Ectodermal cell (in vitro differentiated cells): ENCODE measurements at regions not wholly inside any gene's neighbourhood (a gene's known extent, or its start where the extent isn't known, plus 50 kb on each side); places are given as distances from the start of the nearest gene placed in this dataset.
"Not testable (repeated sequence)": the region's sequence is repeated elsewhere in the genome, so short reads cannot be mapped to it uniquely, and the experiment has no call there.

ENCODE experiments used
- H3K27ac ChIP-seq: 2 replicates; pipeline ENCODE4 v1.7.0; 2013; ENCODE audit warnings: mild to moderate bottlenecking, low read depth, low read length; ENCODE audit not compliant: insufficient read depth, poor library complexity, severe bottlenecking
- H3K27me3 ChIP-seq: 2 replicates; pipeline ENCODE4 v1.7.0; 2013; ENCODE audit warnings: mild to moderate bottlenecking, low read length; ENCODE audit not compliant: insufficient read depth, control insufficient read depth, poor library complexity, severe bottlenecking
- H3K36me3 ChIP-seq: one replicate; pipeline ENCODE4 v1.7.0; 2013; ENCODE audit warnings: low read length; ENCODE audit not compliant: control insufficient read depth, insufficient read depth
- H3K4me1 ChIP-seq: one replicate; pipeline ENCODE4 v1.7.0; 2013; ENCODE audit warnings: low read length; ENCODE audit not compliant: control insufficient read depth, insufficient read depth
- H3K4me3 ChIP-seq: 2 replicates; pipeline ENCODE4 v1.7.0; 2013; ENCODE audit warnings: low read depth, low read length, control low read depth; ENCODE audit not compliant: insufficient read depth
- H3K9me3 ChIP-seq: 2 replicates; pipeline ENCODE4 v1.7.0; 2013; ENCODE audit warnings: mild to moderate bottlenecking, low read length, moderate library complexity; ENCODE audit not compliant: control insufficient read depth
- WGBS, 2 experiments: methylation state at CpG; one replicate each; pipeline ENCODE4 v1.1.7; 2013; ENCODE audit warnings: missing lambda C conversion rate in 2 of 2; 5-methylcytosine and 5-hydroxymethylcytosine counted together

DNA sequence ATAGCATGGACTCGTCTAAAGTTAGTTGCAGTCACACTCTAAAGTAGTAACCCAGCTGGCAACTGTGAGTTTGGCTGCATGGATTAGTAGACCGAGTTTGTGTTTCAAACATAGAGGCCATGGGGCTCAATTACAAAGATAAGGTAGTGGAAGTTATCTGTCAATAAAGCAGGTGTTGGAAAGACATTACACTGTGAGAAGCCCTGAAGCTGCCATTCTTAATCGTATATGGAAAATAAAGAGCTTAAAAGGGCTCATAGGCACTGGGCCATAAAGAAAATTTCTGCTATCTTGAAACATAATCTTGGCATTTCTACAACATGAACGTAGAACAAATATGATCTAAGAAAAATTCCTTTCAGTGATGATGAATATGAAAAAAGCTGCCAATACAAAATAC is 837.7 kb downstream of the REEP3 start:
- Histone ChIP-seq H3K9me3 (no peaks in the 10 kb centered on the region), H3K4me1 (no peaks in the 10 kb centered on the region), H3K27ac (no peak overlapping the region), H3K4me3 (no peak overlapping the region), H3K36me3 (no peaks in the 10 kb centered on the region), H3K27me3 (no peaks in the 10 kb centered on the region)
- 94 to 95% methylated on average over 3 of the region's 4 CpGs for WGBS, 2 experiments

DNA sequence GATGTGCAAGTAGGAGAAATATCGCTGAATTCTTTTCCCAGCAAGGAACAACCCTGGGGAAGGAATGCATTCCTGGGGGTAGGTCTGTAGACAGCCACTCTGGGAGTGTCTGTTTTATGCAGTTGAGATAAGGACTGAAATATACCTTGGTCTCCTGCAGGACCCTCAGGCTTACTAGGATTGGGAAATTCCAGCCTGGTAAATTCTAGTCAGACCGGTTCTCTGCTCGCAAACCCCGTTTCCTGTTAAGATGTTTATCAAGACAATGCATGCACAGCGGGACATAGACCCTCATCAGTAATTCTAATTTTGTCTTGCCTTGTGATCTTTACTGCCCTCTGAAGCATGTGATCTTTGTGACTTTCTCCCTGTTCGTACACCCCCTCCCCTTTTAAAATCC is 839.0 kb downstream of the REEP3 start:
- not testable (repeated sequence) for H3K4me1 ChIP-seq, H3K9me3 ChIP-seq, H3K4me3 ChIP-seq, H3K36me3 ChIP-seq, H3K27ac ChIP-seq, H3K27me3 ChIP-seq
- 94% methylated on average over 6 of the region's 6 CpGs for WGBS, 2 experiments

DNA sequence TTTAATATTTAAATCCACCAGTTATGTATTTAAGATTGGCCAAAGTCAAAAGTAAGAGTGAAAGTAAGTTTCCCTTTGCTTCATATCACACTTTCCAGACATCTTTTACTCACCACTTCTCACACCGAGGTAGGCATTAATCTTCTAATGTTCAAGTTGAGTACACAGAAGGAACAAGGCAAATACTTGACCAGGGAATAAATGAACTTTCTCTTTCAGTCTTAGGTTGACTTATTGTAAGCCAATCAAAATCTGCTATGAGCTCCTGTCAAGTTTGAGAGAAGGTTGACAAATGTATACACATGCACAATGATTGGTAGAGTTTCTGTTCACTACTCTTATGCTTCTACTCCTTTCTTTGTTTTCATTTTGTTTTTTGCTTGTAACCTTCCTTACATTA is 842.5 kb downstream of the REEP3 start:
- H3K9me3 ChIP-seq: no peaks in the 10 kb centered on the region
- H3K27ac ChIP-seq: no peak overlapping the region
- H3K4me1 ChIP-seq: peaks cover 9% of the 10 kb centered on the region
- H3K27me3 ChIP-seq: no peaks in the 10 kb centered on the region
- H3K4me3 ChIP-seq: no peak overlapping the region
- no peaks in the 10 kb centered on the region for H3K36me3 ChIP-seq
- 100% methylated on average over 1 of the region's 1 CpG; no CpG with 5 or more reads in 1 of the 2 experiments for WGBS, 2 experiments

DNA sequence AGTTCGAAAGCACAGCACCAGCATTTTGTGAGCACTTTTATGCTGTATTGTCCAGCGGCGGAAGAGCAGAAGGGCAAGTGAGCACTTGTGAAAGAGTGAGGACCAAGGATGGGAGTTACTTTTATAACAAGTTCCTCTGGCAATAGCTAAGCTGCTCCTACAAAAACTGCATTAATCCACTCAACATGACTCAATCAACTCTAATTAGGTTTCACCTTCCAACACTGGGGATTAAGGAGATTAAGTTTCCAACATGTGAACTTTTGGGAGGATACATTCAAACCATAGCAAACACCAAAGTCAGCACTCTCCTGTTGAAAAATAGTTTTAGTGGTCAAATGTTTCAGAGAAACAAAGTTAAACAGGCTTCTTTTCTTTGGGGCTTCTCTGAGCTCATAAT is 844.5 kb downstream of the REEP3 start:
- 78 to 93% methylated on average over 3 of the region's 3 CpGs for WGBS, 2 experiments
- no peaks in the 10 kb centered on the region for H3K36me3 ChIP-seq
- no peaks in the 10 kb centered on the region for H3K27me3 ChIP-seq
- H3K4me3 ChIP-seq: no peak overlapping the region
- H3K4me1 ChIP-seq: peaks cover 9% of the 10 kb centered on the region
- H3K9me3 ChIP-seq: no peaks in the 10 kb centered on the region
- peak overlapping the region; percentile 6 for H3K27ac ChIP-seq

DNA sequence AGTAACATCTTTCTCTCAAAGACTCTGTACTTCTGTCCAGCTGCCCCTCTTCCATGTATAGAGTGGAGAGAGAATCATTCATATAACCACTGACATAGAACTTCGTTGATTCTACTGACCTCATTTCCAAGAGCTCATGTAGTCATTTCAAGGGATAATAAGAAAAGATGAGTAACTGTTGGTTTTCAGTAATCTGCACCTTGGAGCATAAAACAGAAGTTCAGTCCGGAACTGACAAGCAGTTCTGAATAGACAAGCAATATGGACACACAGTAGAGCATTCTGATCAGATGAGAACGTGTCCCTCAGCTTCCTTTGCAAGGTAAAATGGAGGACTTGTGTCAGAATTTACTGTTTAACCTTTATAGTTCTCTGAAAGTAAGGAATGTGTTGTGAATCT is 847.1 kb downstream of the REEP3 start:
- Histone ChIP-seq H3K4me3 (no peak overlapping the region), H3K36me3 (no peaks in the 10 kb centered on the region), H3K27ac (no peak overlapping the region), H3K4me1 (peaks cover 9% of the 10 kb centered on the region), H3K9me3 (no peaks in the 10 kb centered on the region), H3K27me3 (no peaks in the 10 kb centered on the region)
- WGBS, 2 experiments: 87 to 92% methylated on average over 2 to 3 of the region's 3 CpGs

DNA sequence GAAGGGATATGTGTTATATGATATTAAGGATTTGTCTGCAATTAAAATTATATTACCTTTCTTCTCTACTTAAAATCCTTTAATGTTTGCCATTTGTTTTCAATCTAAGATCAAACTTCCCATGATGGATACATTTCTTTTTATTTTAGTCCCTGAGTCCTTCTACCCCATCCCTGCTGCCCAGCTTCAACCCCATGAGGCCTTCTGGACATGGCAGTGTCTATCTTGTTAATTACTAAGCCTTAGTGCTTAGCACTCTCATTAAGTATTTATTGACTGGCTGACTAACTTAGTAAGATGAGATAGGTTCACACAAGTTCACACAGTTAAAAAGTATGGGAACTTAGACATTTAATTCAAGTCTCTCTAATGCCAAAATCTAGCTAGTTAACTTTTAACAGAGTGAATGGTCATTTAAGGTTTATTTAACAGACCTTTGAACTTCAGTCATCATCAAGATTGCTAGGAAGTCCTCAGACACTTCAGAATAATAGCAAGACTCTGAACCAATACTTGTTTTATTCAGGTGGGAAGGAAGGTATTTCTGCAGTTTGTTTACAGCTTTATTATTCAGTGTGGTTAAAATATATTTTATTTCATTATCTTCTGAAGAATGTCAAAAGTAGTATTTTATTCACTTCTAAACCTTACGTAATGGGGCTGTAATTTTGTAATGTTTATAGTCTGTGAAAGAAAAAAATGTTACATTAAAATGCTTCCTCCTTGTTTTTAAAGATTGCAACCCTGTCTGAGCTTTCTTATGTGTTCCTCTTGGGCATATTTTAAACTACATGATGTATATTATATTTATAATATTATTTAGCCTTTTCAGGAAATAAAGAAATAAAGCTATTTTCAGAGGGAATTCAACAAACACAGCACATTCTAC is 848.9 kb downstream of the REEP3 start:
- Histone ChIP-seq H3K36me3 (no peaks in the 10 kb centered on the region), H3K4me1 (peaks cover 9% of the 10 kb centered on the region), H3K4me3 (no peak overlapping the region), H3K27me3 (no peaks in the 10 kb centered on the region), H3K27ac (no peak overlapping the region), H3K9me3 (no peaks in the 10 kb centered on the region)
- 80% methylated on average over 1 of the region's 1 CpG; no CpG with 5 or more reads in 1 of the 2 experiments for WGBS, 2 experiments

DNA sequence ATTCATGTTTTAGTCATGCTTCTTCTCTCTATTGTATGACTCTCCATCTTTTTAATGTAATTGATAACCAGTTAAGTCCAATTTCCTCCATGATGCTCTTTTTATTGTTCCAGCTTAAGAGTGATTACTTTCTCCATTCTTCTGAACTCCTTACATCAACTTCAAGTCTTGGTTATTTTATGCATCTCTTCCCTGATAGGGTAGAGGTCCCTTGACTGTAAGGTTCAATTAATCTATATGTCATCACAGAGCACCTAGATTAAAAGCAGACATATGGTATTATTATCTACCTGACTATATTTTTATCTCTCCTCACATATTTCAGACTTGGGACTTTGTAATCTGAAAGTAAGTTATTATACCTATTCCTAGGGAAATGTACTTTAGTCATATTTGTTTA is 853.1 kb downstream of the REEP3 start:
- Histone ChIP-seq H3K4me1 (no peaks in the 10 kb centered on the region), H3K4me3 (no peak overlapping the region), H3K27me3 (no peaks in the 10 kb centered on the region), H3K9me3 (no peaks in the 10 kb centered on the region), H3K27ac (no peak overlapping the region), H3K36me3 (no peaks in the 10 kb centered on the region)

DNA sequence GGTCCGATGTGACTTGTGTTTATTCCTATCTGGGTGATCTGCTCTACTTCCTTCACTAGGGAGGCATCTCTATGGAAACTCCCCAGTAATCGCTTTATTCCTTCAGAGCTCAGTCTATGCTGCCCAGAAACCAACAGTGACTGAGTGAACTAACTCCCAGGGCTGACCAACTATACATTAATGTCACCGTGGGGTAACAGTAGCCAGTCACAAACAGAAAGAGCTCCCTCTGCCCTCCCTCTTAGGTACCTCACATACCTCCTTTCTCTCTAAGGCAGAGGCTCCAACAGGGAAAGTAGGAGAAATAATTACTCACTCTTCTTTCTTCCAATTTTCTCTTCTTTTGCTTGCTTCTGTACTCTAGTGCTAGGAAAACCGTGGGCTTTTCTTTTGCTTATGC is 855.0 kb downstream of the REEP3 start:
- 72 to 74% methylated on average over 3 to 4 of the region's 4 CpGs for WGBS, 2 experiments
- no peak overlapping the region for H3K27ac ChIP-seq
- no peak overlapping the region for H3K4me3 ChIP-seq
- H3K9me3 ChIP-seq: no peaks in the 10 kb centered on the region
- no peaks in the 10 kb centered on the region for H3K36me3 ChIP-seq
- H3K27me3 ChIP-seq: no peaks in the 10 kb centered on the region
- no peaks in the 10 kb centered on the region for H3K4me1 ChIP-seq

DNA sequence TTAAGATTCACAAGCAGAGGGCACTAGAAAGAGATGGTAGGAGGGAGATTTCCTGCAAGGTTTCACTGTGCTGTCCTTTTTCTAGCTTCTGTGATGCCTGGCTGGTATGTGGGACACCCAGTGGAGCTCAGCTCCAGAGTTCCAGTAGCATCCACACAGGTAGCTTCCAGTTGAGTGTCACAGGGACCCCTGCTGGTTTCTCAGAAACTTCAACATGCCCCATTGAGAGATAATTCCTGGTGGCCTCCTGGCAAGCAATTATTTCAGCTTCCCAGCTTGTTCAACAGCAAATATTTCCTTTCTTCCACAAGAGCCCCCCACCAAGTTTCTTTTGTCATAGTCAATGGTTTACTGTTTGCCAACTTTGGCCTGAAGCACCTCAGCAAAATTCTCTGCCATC is 858.7 kb downstream of the REEP3 start:
- Histone ChIP-seq H3K27me3 (no peaks in the 10 kb centered on the region), H3K36me3 (no peaks in the 10 kb centered on the region), H3K4me3 (no peak overlapping the region), H3K4me1 (no peaks in the 10 kb centered on the region), H3K27ac (no peak overlapping the region), H3K9me3 (no peaks in the 10 kb centered on the region)

DNA sequence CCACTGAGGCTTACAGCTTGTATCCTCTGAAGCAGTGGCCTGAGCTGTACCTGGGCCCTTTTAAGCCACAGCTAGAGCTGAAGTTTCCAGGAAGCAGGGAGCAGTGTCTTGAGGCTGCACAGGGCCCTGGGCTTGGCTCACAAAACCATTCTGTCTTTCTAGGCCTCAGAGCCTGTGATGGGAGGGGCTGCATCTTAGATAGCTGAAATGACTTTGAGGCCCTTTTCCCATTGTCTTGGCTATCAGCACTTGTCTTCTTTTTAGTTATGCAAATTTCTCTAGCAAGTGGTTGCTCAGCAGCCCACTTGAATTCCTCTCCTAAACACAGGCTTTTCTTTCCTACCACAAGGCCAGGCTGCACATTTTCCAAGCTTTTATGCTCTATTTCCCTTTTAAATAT is 864.2 kb downstream of the REEP3 start:
- Histone ChIP-seq H3K27ac (no peak overlapping the region), H3K4me3 (no peak overlapping the region)

DNA sequence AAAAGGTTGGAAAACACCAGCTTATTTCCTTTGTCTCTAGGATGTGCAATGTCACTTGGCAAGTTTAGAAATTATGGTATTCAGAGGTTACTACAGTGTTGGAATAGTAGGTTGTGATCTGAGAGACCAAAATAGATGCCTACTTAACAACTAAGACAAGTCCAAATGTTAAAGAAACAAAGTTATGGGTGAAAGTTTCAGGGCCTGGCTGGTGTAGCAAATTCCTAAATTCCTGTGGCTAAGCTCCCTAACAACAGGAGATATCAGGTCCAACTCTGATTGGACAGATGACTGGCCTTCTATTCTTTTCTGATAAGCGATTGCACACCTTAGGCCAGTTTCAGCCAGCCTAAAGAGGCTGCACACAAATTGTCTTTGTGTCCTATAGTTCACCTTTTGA is 873.5 kb downstream of the REEP3 start:
- Histone ChIP-seq H3K27ac (no peak overlapping the region), H3K27me3 (no peaks in the 10 kb centered on the region), H3K9me3 (no peaks in the 10 kb centered on the region), H3K4me1 (no peaks in the 10 kb centered on the region), H3K36me3 (no peaks in the 10 kb centered on the region), H3K4me3 (no peak overlapping the region)
- 91 to 97% methylated on average over 1 of the region's 1 CpG for WGBS, 2 experiments

More for the DNA sequence above, 864.2 kb downstream of the REEP3 start:
- no peaks in the 10 kb centered on the region for H3K9me3 ChIP-seq
- H3K36me3 ChIP-seq: no peaks in the 10 kb centered on the region
- H3K27me3 ChIP-seq: no peaks in the 10 kb centered on the region
- H3K4me1 ChIP-seq: no peaks in the 10 kb centered on the region
